GM21528 (cell line): ENCODE measurements at regions not wholly inside any gene's neighbourhood (a gene's known extent, or its start where the extent isn't known, plus 50 kb on each side); places are given as distances from the start of the nearest gene placed in this dataset.

ENCODE experiments used
- ATAC-seq: cut with Tn5 transposase; IDR thresholded peaks from one replicate; pipeline ENCODE4 v1.9.1; 2021; ENCODE audit warnings: mild to moderate bottlenecking, moderate library complexity; ENCODE audit not compliant: unreplicated experiment, low FRiP score

DNA sequence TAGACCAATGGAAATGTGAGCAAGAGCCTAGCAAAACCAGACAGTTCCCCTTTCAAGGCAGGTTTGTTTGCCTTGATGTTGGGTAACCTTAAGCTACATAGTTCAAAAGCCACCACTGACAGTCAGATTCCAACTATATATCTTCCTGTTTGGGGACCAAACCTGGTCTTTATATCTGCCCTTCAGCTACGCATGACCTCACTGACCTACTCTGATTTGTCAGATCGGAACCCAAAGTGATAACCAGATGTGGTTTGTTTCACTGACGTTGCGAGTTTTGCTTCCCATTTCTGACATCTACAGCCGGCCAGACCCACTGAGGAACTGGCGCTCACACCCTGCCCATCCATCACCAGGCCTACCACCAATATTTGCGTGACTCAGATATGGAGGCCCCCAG is 361.1 kb upstream of the CHRM3 start:
- ATAC-seq: no peak

DNA sequence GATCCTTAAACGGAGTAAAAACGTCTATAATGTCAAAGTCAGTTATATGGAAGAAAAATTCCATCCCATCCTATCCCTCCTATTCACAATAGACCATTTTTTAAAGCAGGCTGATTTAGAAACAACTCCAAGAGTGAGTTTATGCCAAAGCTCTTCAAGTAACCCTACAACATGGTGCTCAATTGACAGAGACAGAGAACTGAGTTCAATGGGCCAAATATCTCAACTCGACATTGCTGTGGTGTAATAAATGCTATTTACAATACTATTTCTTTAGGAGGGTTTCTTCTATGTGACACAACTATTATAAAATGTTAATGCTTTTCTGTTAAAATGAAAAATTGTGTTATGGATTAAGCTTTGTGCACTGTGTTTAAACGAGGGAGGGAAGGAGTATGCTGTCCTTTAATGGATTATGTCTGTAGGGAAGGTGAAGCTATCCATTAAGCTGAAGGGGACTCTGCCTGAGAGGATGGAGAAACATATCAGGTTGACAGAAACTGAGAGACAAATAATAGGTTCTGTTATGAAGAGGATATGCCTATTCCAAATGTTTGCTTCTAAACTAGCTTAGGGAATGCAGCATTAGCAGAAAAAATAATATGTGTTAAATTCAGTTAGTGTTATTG is 362.5 kb upstream of the CHRM3 start:
- ATAC-seq: no peak

DNA sequence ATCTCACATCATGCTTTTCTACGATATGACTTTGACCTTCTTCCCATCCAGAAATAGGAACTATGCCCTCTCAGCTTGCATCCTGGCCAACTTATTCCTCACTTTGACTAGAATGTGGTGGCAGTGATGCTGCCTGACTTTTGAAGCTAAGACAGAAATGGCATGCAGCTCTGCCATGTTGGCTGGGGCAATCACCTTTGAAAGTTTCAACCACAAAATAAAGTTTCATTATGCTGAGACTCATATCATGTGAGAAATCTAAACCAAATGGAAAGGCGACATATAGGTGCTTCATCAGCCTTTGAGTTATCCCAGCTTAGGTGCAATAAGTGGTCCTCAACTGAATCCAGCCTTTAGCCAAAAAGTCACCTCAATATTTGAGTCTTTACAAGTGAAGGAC is 370.0 kb upstream of the CHRM3 start:
- no peak for ATAC-seq

- ATAC-seq: no peak
Observed at GRCh38 chr1:239011382-239011781, 375.0 kb upstream of the CHRM3 start.

- ATAC-seq: no peak
Observed at GRCh38 chr1:239008568-239008967, 377.8 kb upstream of the CHRM3 start.

GRCh38 chr1:239006276-239006675 is 380.1 kb upstream of the CHRM3 start:
- ATAC-seq: no peak

DNA sequence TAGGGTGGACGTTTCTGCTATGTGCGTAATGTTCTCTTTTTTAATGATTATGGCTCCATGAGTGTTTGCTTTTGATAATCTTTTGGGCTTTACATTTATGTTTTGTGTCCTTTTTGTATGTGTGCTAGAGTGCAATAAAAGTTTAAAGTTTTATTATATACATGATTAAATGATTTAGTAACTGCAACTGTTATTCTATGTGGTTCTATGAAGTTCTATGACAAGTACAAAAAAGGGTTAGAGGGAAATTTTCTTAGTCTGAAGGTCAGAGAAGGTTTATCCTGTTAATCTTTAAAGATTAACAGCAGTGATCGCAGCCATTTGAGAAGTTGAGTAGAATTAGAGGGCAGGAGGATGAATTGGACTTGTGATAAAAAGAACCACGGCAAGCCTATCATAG is 386.4 kb upstream of the CHRM3 start:
- ATAC-seq: no peak

DNA sequence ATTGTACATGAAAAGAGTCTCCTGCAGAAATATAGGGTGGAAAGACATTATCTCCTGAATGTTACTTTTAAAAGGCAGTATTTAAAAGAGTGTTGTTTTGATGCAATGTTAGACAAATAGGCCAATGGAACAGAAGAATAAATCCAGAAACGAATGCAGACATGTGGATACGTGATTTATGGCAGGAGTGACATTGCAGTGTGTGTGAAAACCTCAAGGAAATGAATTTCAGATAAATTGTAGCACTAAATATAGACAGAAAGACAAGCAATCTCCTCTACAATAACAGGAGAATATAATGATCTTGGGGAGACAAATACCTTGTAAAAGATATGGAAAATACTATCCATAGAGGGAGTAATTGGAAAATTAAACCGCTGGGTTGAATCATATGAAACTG is 387.8 kb upstream of the CHRM3 start:
- no peak for ATAC-seq

DNA sequence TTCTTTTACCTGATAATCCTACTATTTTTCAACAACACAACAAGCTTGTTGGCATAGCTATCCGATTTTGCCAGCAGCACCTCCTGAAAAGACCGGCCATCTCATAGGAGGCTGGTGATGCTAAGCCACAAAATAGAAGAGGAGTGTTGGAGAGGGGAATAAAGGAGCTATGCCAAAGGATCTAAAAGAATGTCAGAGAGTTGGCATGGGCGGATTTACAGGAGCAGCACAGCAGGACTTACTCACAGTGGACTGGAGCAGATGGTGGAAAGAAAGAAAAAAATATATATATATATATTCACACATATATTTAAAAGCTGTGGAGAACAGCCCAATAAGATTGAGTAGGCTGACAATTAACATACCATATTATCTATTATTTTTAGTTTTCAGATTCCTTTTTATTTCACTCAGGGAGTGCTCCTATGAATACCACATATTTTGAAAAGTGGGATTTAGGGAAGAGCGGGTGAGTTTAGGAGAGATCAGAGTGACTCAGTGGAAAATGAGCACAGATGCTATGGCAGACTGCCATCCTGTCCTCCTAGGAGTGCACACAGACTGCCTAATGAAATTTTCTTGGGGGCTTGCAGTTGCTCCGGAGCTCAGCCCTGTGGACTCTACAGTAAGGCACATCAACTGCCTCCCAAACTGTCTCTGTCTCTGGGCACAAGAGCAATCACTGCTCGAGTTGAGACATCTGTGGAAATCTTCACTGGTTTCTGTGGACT is 394.4 kb upstream of the CHRM3 start:
- ATAC-seq: no peak

DNA sequence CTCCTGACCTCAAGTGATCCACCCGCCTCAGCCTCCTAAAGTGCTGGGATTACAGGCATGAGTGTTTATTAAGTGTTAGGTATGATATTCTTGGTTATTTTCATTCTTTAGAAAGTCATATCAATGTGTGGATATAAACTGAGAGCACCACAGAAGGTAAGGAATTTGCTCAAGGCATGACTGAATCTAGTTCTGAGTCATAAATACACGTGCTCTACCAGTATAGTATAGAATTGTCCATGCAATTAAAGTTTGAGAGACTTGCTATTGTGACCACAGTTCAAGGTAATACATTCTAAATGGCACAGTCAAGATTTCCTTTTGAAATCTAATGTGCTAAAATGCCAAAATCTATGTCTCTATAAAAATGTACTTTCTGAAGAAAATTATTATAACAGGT is 401.1 kb upstream of the CHRM3 start:
- ATAC-seq: no peak

GRCh38 chr1:238982736-238983135 is 403.6 kb upstream of the CHRM3 start:
- no peak for ATAC-seq

GRCh38 chr1:238981317-238981933 is 404.9 kb upstream of the CHRM3 start:
- no peak for ATAC-seq

DNA sequence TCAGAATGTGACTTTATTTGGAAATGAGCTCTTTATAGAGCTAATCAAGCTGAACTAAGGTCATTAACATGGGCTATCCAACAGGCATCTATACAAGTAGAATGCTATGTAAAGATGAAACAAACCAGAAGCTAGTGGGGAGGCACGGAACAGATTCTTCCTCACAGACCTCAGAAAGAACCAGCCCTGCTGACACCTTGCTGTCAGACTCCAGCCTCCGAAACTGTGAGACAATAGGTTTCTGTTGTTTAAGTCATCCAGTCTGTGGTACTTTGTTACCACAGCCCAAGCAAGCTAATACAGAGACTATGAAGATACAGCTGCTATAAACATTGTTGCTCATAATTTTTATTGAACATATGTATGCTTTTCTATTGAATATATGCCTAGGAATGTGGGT is 406.3 kb upstream of the CHRM3 start:
- ATAC-seq: no peak

DNA sequence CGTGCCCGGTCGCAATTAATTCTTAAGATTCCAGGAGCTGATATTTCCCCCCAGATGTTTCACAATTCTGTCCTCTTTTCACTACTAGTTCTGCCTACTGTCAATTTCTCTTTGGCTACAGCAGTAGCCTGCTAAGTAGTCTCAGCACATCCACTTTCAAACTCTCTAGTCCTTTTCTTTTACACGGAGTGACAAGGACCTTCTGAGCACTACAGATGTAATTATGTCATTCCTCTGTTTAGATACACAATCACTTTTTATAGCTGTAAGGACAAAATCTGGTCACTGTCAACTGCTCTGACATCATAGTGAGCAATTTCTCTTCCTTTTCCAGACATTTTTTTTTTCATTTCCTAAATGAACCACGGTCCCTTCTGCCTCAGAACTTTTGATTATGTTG is 421.7 kb upstream of the CHRM3 start:
- no peak for ATAC-seq

DNA sequence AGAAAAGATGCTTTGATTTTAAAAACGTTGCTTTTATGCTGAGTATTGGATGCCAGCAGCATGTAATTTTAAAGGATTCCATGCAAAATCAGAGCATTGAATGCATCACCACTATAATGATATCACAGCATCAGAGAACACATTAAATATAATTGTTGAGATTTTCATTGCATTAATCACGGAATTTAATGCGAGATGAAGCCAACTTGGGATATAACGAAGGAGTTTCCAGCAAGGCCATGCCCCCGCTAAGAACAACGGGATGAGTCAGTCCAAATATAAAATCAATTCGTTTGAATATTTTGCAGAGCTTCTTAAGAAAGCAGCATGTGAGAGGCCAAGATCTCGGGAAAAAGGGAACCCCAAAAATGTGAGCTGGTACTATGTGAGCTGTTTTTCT is 423.4 kb upstream of the CHRM3 start:
- no peak for ATAC-seq

DNA sequence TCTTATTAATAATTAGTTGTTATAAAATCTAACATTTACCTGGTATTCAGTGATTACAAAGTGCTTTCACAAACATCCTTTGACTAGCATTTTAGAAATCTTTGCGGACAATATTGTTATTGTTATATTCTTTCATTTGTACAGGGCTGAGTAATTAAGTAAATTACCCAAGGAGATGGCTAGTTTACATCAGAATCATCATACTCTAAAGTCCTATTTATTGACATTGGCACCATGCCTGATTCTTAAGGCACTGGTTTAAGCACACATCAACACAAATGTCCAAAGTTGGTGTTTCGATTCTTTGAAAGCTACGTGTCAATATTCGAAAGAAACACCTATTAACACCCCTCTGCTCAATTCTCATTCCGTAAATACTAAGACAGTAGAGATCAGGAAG is 424.6 kb upstream of the CHRM3 start:
- ATAC-seq: no peak

DNA sequence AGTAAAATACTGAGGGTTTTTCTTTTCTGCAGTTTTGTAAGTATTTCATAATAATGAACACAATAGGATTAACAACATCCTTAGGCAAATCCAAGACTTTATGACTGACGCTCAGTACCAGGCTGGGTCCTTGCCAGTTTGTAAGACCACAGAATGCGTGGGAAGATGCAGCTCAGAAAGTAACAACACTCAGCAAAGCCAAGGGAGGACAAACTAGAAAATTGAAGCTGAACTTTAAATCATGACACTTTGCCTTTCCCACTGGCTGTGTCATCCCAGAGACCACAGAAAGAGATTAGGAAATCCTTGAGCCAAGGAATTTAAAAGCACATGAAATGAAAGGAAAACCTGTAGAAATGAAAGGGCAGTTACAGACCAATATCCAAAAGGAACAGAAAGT is 426.3 kb upstream of the CHRM3 start:
- ATAC-seq: no peak

GRCh38 chr1:238955934-238956333 is 430.4 kb upstream of the CHRM3 start:
- no peak for ATAC-seq

DNA sequence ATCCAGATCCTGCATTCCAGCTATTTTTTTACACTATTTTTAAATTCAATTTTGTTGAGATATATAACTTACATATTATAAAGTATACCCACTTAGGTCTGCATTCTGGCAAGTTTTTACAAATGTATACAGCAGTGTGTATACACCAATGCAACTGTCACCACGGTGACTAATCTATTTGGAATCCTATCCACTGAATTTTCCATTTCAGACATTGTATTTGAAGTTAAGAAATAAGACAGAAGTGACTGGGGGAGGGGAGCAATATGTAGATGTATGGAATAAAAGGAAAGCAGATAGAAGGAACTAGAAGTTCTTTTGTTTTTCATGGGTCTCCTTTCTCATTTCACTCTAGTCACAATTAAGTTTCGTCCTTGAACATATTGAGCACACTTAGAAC is 431.5 kb upstream of the CHRM3 start:
- no peak for ATAC-seq

- no peak for ATAC-seq
Observed at GRCh38 chr1:238953448-238954010, 432.8 kb upstream of the CHRM3 start.

GRCh38 chr1:238951809-238952208 is 434.6 kb upstream of the CHRM3 start:
- no peak for ATAC-seq

GRCh38 chr1:238950784-238951183 is 435.6 kb upstream of the CHRM3 start:
- no peak for ATAC-seq
